GM12872 (cell line): ENCODE measurements at regions not wholly inside any gene's neighbourhood (a gene's known extent, or its start where the extent isn't known, plus 50 kb on each side); places are given as distances from the start of the nearest gene placed in this dataset.

ENCODE experiments used
- CTCF ChIP-seq: IDR thresholded peaks from 3 replicates; pipeline ENCODE4 v1.5.1; 2011; ENCODE audit warnings: low read depth, mild to moderate bottlenecking, low read length, moderate library complexity; ENCODE audit not compliant: insufficient read depth

- TF ChIP-seq CTCF, result no peak
Measured at GRCh38 chr10:3580565-3580964, 204.4 kb downstream of the KLF6 start.

DNA sequence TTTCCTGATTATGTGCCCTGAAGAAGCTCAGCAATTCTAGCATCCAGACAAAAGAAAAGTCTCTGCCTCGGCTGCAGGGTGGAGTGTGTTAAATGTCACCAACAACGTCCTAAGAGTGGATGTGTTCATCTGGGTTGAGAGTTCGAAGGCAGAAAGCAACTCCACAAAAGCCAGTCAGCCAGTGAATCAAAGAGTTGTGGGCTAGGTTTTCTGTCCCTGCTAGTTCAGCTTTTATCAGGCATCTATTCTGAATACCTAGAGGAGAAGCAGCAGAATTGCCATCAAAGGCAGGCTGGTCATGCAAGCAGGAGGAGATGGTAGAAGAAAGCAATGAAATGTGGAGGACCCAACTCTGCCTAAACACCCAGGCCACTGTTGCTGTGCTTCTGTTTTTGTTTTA, 205.2 kb downstream of the KLF6 start:
- TF ChIP-seq CTCF, result no peak

GRCh38 chr10:3578682-3579081, 206.3 kb downstream of the KLF6 start:
- no peak for TF ChIP-seq CTCF

DNA sequence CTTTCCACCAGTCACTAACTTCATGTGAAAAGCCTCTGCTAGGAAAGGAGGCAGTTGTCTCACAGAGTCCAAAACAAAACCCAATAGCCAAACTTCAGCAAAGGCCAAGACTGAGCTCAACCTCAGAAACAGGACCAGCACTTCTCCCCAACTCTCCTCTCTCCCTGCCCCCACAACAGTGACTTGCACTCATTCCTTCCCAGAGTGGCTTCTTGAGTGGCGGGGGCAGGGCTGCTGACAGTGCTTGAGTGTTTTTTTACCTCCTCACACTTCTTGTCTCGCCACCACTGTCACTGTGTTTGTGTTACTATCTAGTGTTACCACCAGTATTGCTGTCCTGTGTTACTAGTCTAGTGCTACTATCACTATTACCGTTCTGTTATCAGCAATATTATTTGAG, 206.8 kb downstream of the KLF6 start:
- TF ChIP-seq CTCF, result no peak

DNA sequence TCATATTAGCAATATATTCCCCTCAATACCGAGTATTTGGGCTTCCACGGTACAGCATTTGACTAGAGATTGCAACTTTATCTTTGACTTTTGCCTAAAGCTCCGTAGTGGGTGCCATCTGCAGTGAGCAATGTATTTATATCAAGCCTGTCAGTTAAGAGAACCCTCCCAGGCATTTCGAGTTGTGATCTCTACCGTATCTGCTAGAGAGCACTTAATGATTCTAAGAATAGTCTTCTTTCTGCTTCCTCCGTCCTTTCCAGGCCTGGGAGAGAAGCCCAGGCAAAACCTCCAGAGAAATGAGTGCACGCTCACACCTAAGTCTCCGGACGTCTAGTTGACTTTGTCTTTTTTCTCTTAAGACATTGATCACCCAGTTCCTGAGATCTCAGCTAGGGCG, 210.6 kb downstream of the KLF6 start:
- TF ChIP-seq CTCF, result no peak

GRCh38 chr10:3573498-3573897, 211.5 kb downstream of the KLF6 start:
- no peak for TF ChIP-seq CTCF

DNA sequence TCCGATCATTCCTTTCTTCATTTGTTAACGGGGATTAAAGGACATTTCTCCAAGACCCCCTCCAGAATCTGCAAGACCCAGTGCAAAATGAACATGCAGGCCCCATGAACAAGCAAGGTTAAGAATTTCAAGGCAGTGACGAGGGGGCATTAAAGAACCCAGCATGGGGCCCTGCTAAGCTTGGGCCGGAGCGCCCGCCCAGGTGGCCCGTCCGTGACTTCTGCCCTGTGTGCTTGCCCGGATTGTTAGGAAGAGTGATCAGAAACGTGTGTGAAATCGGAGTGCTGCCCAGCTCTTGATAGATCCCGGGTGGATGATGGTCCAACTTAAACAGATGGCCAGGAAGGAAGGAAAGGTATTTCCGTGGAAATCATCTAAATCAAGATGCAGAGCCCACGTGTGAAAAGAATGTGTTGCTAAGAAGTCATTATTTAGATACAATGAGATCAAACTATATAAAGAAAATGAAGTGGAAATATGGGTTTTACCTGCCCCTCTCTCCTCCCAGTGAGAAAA, 213.6 kb downstream of the KLF6 start:
- TF ChIP-seq CTCF, result no peak

- no peak for TF ChIP-seq CTCF
Measured at GRCh38 chr10:3570855-3571266, 214.1 kb downstream of the KLF6 start.
